GM21515 (cell line): ENCODE measurements at regions not wholly inside any gene's neighbourhood (a gene's known extent, or its start where the extent isn't known, plus 50 kb on each side); places are given as distances from the start of the nearest gene placed in this dataset.
"Not testable (repeated sequence)": the region's sequence is repeated elsewhere in the genome, so short reads cannot be mapped to it uniquely, and the experiment has no call there.

Source experiments
- ATAC-seq: cut with Tn5 transposase; IDR thresholded peaks from one replicate; pipeline ENCODE4 v1.9.1; 2021; ENCODE audit not compliant: unreplicated experiment

- ATAC-seq: no peak
Observed at GRCh38 chr9:107587191-107587963, 97.8 kb upstream of the KLF4 start.

GRCh38 chr9:107586493-107586892 is 96.9 kb upstream of the KLF4 start:
- no peak for ATAC-seq

- ATAC-seq: no peak
Observed at GRCh38 chr9:107585465-107585864, 95.9 kb upstream of the KLF4 start.

- no peak for ATAC-seq
Observed at GRCh38 chr9:107584944-107585343, 95.4 kb upstream of the KLF4 start.

GRCh38 chr9:107584186-107584585 is 94.6 kb upstream of the KLF4 start:
- ATAC-seq: no peak

- no peak for ATAC-seq
Observed at GRCh38 chr9:107577140-107577776, 87.7 kb upstream of the KLF4 start.

GRCh38 chr9:107571148-107571547 is 81.6 kb upstream of the KLF4 start:
- ATAC-seq: no peak

- no peak for ATAC-seq
Observed at GRCh38 chr9:107569174-107569573, 79.6 kb upstream of the KLF4 start.

GRCh38 chr9:107568406-107568805 is 78.8 kb upstream of the KLF4 start:
- not testable (repeated sequence) for ATAC-seq

GRCh38 chr9:107567462-107567861 is 77.9 kb upstream of the KLF4 start:
- no peak for ATAC-seq

GRCh38 chr9:107566611-107567061 is 77.1 kb upstream of the KLF4 start:
- ATAC-seq: no peak

GRCh38 chr9:107562798-107563197 is 73.2 kb upstream of the KLF4 start:
- ATAC-seq: no peak

GRCh38 chr9:107559494-107560086 is 70.0 kb upstream of the KLF4 start:
- ATAC-seq: no peak

- no peak for ATAC-seq
Observed at GRCh38 chr9:107557236-107557990, 67.8 kb upstream of the KLF4 start.

- ATAC-seq: no peak
Observed at GRCh38 chr9:107554636-107555035, 65.1 kb upstream of the KLF4 start.

GRCh38 chr9:107548298-107549142 is 59.0 kb upstream of the KLF4 start:
- no peak for ATAC-seq

- ATAC-seq: no peak
Observed at GRCh38 chr9:107547772-107548297, 58.3 kb upstream of the KLF4 start.

- no peak for ATAC-seq
Observed at GRCh38 chr9:107547303-107547702, 57.7 kb upstream of the KLF4 start.

- no peak for ATAC-seq
Observed at GRCh38 chr9:107546859-107547258, 57.3 kb upstream of the KLF4 start.

- ATAC-seq: no peak
Observed at GRCh38 chr9:107545036-107545435, 55.5 kb upstream of the KLF4 start.
